HG03095 (cell line): ENCODE measurements at regions not wholly inside any gene's neighbourhood (a gene's known extent, or its start where the extent isn't known, plus 50 kb on each side); places are given as distances from the start of the nearest gene placed in this dataset.
"Not testable (repeated sequence)": the region's sequence is repeated elsewhere in the genome, so short reads cannot be mapped to it uniquely, and the experiment has no call there.

Source experiments
- ATAC-seq: cut with Tn5 transposase; IDR thresholded peaks from one replicate; pipeline ENCODE4 v1.9.1; 2021; ENCODE audit warnings: moderate library complexity; ENCODE audit not compliant: unreplicated experiment

- no peak for ATAC-seq
Observed at GRCh38 chr3:106294121-106294520, 425.3 kb upstream of the CBLB start.

- no peak for ATAC-seq
Observed at GRCh38 chr3:106296062-106296461, 427.2 kb upstream of the CBLB start.

- ATAC-seq, result peak; percentile 56
Observed at GRCh38 chr3:106299300-106300098, 430.7 kb upstream of the CBLB start.

GRCh38 chr3:106302451-106303221 is 433.8 kb upstream of the CBLB start:
- ATAC-seq, result peak; percentile 90

- no peak for ATAC-seq
Observed at GRCh38 chr3:106303766-106304165, 435.0 kb upstream of the CBLB start.

GRCh38 chr3:106305127-106305526 is 436.3 kb upstream of the CBLB start:
- no peak for ATAC-seq

GRCh38 chr3:106305882-106306435 is 437.1 kb upstream of the CBLB start:
- no peak for ATAC-seq

- ATAC-seq, result no peak
Observed at GRCh38 chr3:106309274-106309673, 440.5 kb upstream of the CBLB start.

GRCh38 chr3:106309798-106310197 is 441.0 kb upstream of the CBLB start:
- not testable (repeated sequence) for ATAC-seq

- ATAC-seq, result no peak
Observed at GRCh38 chr3:106317141-106318055, 448.6 kb upstream of the CBLB start.

- not testable (repeated sequence) for ATAC-seq
Observed at GRCh38 chr3:106321438-106321837, 452.6 kb upstream of the CBLB start.

- ATAC-seq, result no peak
Observed at GRCh38 chr3:106323586-106323985, 454.8 kb upstream of the CBLB start.

GRCh38 chr3:106326941-106327695 is 458.3 kb upstream of the CBLB start:
- ATAC-seq, result no peak

- no peak for ATAC-seq
Observed at GRCh38 chr3:106327696-106328025, 458.8 kb upstream of the CBLB start.

GRCh38 chr3:106328224-106328623 is 459.4 kb upstream of the CBLB start:
- no peak for ATAC-seq

GRCh38 chr3:106329521-106329920 is 460.7 kb upstream of the CBLB start:
- no peak for ATAC-seq

- no peak for ATAC-seq
Observed at GRCh38 chr3:106331636-106332035, 462.8 kb upstream of the CBLB start.

- no peak for ATAC-seq
Observed at GRCh38 chr3:106332129-106332528, 463.3 kb upstream of the CBLB start.

- no peak for ATAC-seq
Observed at GRCh38 chr3:106332884-106333283, 464.1 kb upstream of the CBLB start.

- ATAC-seq, result peak; percentile 55
Observed at GRCh38 chr3:106333911-106334618, 465.3 kb upstream of the CBLB start.
